GM19468 (cell line): ENCODE measurements at regions not wholly inside any gene's neighbourhood (a gene's known extent, or its start where the extent isn't known, plus 50 kb on each side); places are given as distances from the start of the nearest gene placed in this dataset.

Source experiments
- ATAC-seq: cut with Tn5 transposase; IDR thresholded peaks from one replicate; pipeline ENCODE4 v1.9.1; 2021; ENCODE audit warnings: mild to moderate bottlenecking, moderate library complexity, moderate number of reproducible peaks; ENCODE audit not compliant: unreplicated experiment; ENCODE audit errors: extremely low read depth

- ATAC-seq = no peak
Observed at GRCh38 chr18:77487951-77488740, 238.5 kb downstream of the GALR1 start.

- no peak for ATAC-seq
Observed at GRCh38 chr18:77495079-77495478, 245.4 kb downstream of the GALR1 start.

- no peak for ATAC-seq
Observed at GRCh38 chr18:77495982-77496690, 246.5 kb downstream of the GALR1 start.

GRCh38 chr18:77501266-77501665 lies 251.6 kb downstream of the GALR1 start:
- ATAC-seq = no peak

- ATAC-seq = no peak
Observed at GRCh38 chr18:77505499-77505898, 255.9 kb downstream of the GALR1 start.

- no peak for ATAC-seq
Observed at GRCh38 chr18:77512152-77512551, 262.5 kb downstream of the GALR1 start.

GRCh38 chr18:77517901-77518300 lies 268.3 kb downstream of the GALR1 start:
- no peak for ATAC-seq

GRCh38 chr18:77520767-77521166 lies 271.1 kb downstream of the GALR1 start:
- ATAC-seq = no peak

GRCh38 chr18:77522051-77522675 lies 272.5 kb downstream of the GALR1 start:
- ATAC-seq = no peak

- no peak for ATAC-seq
Observed at GRCh38 chr18:77524909-77525308, 275.3 kb downstream of the GALR1 start.

GRCh38 chr18:77526962-77527361 lies 277.3 kb downstream of the GALR1 start:
- ATAC-seq = no peak

GRCh38 chr18:77528872-77529271 lies 279.2 kb downstream of the GALR1 start:
- no peak for ATAC-seq

- ATAC-seq = no peak
Observed at GRCh38 chr18:77529492-77530176, 280.0 kb downstream of the GALR1 start.

- ATAC-seq = no peak
Observed at GRCh38 chr18:77530732-77531131, 281.1 kb downstream of the GALR1 start.

GRCh38 chr18:77539860-77540259 lies 290.2 kb downstream of the GALR1 start:
- ATAC-seq = no peak

- ATAC-seq = no peak
Observed at GRCh38 chr18:77544792-77545191, 295.1 kb downstream of the GALR1 start.

GRCh38 chr18:77547757-77548156 lies 298.1 kb downstream of the GALR1 start:
- no peak for ATAC-seq

- ATAC-seq = no peak
Observed at GRCh38 chr18:77548790-77549420, 299.3 kb downstream of the GALR1 start.

- no peak for ATAC-seq
Observed at GRCh38 chr18:77550625-77551024, 301.0 kb downstream of the GALR1 start.

GRCh38 chr18:77551055-77551454 lies 301.4 kb downstream of the GALR1 start:
- no peak for ATAC-seq
